ENCODE measurements at regions not wholly inside any gene's neighbourhood (a gene's known extent, or its start where the extent isn't known, plus 50 kb on each side); places are given as distances from the start of the nearest gene placed in this dataset.

GRCh38 chr1:237981223-237981622 lies 90.5 kb upstream of the ZP4 start:
- no peak for TF ChIP-seq CTCF (IDR thresholded peaks at IDR 0.05; ENCODE audit: borderline replicate concordance, control extremely low read depth, extremely low read depth, insufficient read depth, missing control alignments)
- DNase-seq (ENCODE audit: low spot score) = no peak
- in situ Hi-C loops (cut with MboI; ENCODE audit: low sequenced_read_pairs, unreplicated experiment) = no loop called here

DNA sequence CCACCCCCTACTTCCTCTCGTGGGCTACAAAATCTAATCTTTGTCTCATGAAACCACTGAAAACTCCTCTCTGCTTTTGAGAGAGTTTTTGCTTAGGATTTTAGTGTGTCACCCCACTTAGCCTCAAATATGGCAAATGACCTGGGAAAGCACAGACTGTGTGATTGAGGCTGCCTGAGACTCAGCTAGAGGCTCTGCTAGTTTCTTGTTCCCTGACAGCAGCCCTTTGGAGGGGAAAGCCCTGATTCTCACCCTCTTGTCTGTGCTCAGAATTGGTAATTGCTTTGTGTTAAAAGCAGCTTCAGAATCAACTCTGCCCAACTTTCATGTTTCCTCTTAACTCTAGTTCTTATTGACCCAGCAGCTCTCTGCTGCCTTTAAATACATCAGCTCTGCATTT lies 85.6 kb upstream of the ZP4 start:
- no peak for TF ChIP-seq CTCF (IDR thresholded peaks at IDR 0.05; ENCODE audit: borderline replicate concordance, control extremely low read depth, extremely low read depth, insufficient read depth, missing control alignments)
- DNase-seq (ENCODE audit: low spot score) = no peak
- in situ Hi-C loops (cut with MboI; ENCODE audit: low sequenced_read_pairs, unreplicated experiment) = no loop called here

DNA sequence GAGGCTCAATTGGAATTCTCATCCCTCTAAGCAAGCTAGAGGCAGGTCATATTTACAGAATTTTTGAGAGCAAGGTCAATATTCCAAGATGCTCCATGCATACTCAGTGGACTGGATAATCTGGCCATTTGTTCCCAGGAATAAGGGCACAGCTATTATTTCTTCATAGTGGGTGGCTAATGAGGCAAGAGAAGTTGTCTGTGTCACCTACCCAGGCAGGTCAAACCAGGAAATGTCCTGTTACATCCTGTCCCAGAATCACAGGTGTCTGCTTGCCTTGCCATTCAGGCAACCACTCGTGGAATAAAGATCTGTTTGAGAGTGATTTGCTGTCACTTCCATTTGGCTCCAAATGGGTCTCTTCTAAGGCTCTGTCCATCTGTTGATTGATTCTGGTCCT lies 85.2 kb upstream of the ZP4 start:
- in situ Hi-C loops (cut with MboI; ENCODE audit: low sequenced_read_pairs, unreplicated experiment) = no loop called here
- no peak for TF ChIP-seq CTCF (IDR thresholded peaks at IDR 0.05; ENCODE audit: borderline replicate concordance, control extremely low read depth, extremely low read depth, insufficient read depth, missing control alignments)
- DNase-seq (ENCODE audit: low spot score) = no peak

DNA sequence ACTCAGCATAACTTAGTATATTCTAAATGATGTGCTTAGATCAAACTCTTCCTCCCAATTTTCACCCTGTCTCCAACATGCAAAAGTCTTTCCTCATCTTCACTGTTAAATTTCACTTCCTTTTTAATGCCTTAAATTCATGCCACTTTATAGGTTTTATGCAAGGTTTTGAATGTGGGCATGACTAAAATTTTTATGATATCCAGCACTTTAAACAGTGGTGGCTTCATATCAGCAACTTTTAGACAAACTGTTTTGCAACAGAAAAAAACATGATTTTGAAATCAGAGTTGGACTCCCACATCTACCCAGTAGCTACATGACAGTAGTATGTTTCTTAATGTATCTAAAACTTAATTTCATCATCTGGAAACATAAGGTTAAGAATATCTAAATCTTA lies 84.7 kb upstream of the ZP4 start:
- no peak for TF ChIP-seq CTCF (IDR thresholded peaks at IDR 0.05; ENCODE audit: borderline replicate concordance, control extremely low read depth, extremely low read depth, insufficient read depth, missing control alignments)
- DNase-seq (ENCODE audit: low spot score) = no peak
- in situ Hi-C loops (cut with MboI; ENCODE audit: low sequenced_read_pairs, unreplicated experiment) = no loop called here

- TF ChIP-seq CTCF (IDR thresholded peaks at IDR 0.05; ENCODE audit: borderline replicate concordance, control extremely low read depth, extremely low read depth, insufficient read depth, missing control alignments) = no peak
- in situ Hi-C loops (cut with MboI; ENCODE audit: low sequenced_read_pairs, unreplicated experiment) = no loop called here
- no peak for DNase-seq (ENCODE audit: low spot score)
These were observed 81.5 kb upstream of the ZP4 start for GRCh38 chr1:237972186-237972585.

DNA sequence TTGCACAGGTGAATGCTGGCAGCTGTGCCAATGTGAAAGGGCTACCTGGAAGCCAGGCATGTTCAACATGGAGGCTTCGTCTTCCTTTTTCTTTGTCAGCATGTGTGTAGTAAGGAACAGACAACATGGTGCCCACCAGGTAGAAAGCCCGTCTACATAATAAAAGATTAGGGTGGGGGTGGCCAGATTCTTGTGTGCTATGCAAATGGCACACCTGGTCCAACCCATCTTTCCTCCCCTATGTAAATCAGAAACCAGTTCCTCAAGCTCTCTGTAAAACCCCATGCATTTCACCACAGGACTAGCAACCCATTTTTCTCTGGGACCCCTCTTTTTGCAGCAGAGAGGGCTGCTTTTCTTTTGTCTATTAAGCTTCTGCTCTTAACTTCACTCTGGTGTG lies 72.3 kb upstream of the ZP4 start:
- no peak for TF ChIP-seq CTCF (IDR thresholded peaks at IDR 0.05; ENCODE audit: borderline replicate concordance, control extremely low read depth, extremely low read depth, insufficient read depth, missing control alignments)
- DNase-seq (ENCODE audit: low spot score) = no peak
- in situ Hi-C loops (cut with MboI; ENCODE audit: low sequenced_read_pairs, unreplicated experiment) = no loop called here

DNA sequence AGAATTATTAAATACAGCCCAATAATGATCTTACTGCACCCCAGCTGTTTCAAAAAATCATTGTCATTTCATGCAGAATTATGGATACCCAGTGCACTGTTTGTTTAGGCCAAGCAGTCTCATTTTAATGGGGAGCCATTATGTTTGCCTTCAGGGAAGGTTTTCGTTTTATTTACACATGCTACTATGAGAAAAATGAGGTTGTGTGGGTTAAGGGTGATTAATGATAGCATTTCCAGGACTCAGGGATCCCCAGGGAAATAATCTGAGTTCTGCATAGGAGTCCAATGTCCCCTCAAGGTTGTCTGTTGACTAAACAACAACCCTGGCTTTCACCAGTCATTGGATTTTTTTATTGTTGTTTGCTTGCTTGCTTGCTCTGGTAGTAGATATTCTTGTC lies 71.0 kb upstream of the ZP4 start:
- no peak for DNase-seq (ENCODE audit: low spot score)
- in situ Hi-C loops (cut with MboI; ENCODE audit: low sequenced_read_pairs, unreplicated experiment) = no loop called here
- no peak for TF ChIP-seq CTCF (IDR thresholded peaks at IDR 0.05; ENCODE audit: borderline replicate concordance, control extremely low read depth, extremely low read depth, insufficient read depth, missing control alignments)

Measured in GM13976 (cell line).